Gastroesophageal sphincter (tissue), 3 donors: ENCODE measurements at regions not wholly inside any gene's neighbourhood (a gene's known extent, or its start where the extent isn't known, plus 50 kb on each side); places are given as distances from the start of the nearest gene placed in this dataset.

Source experiments
- CTCF ChIP-seq, 4 experiments: fragments of 200-600 bp in 2 of 4; fragments of 450-650 bp in 2 of 4; sonication (generic) in 1 of 4; IDR thresholded peaks; one replicate each; pipeline ENCODE4 v1.5.1; 2017 to 2019; ENCODE audit warnings: antibody characterized with exemption in 4 of 4, mild to moderate bottlenecking in 2 of 4, moderate library complexity in 2 of 4
- EP300 ChIP-seq: sonication (generic); formaldehyde crosslinking; IDR thresholded peaks from one replicate; pipeline ENCODE4 v1.6.1; 2017; ENCODE audit warnings: antibody characterized with exemption, mild to moderate bottlenecking
- POLR2A ChIP-seq, 2 donors: fragments of 450-650 bp; IDR thresholded peaks; one replicate each; pipeline ENCODE4 v1.6.1; 2017; ENCODE audit warnings: antibody characterized with exemption in 2 of 2, mild to moderate bottlenecking in 2 of 2, moderate library complexity in 1 of 2
- POLR2AphosphoS5 ChIP-seq: sonication (generic); formaldehyde crosslinking; IDR thresholded peaks from one replicate; pipeline ENCODE4 v1.6.1; 2017; ENCODE audit warnings: antibody characterized with exemption

DNA sequence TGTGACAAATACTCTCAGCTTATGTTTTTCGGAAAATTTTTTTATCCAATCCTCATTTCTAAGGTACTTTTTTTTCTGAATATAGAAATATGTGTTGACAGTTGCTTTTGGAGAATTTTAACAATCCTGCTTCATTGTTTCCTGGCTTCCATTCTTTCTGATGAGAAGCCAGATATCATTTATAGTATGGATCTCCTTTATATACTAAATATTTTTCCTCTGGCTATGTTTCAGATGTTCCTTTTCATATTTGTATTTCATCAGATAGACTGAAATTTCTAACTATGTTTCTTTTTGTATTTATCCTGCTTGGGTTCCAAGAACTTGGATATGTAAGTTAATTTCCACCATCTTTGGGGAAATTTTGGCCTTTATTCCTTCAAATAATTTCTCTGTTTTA, 138.9 kb upstream of the CDH11 start:
- no peak for TF ChIP-seq CTCF (IDR thresholded peaks at IDR 0.05)
- no peak for TF ChIP-seq POLR2A (IDR thresholded peaks at IDR 0.05)
- TF ChIP-seq POLR2AphosphoS5, result no peak
- no peak for TF ChIP-seq EP300
